Ishikawa (cell line): ENCODE measurements at regions not wholly inside any gene's neighbourhood (a gene's known extent, or its start where the extent isn't known, plus 50 kb on each side); places are given as distances from the start of the nearest gene placed in this dataset.

Experiments used
- EP300 ChIP-seq: IDR thresholded peaks from 2 replicates; pipeline ENCODE4 v1.6.1; 2012; ENCODE audit warnings: borderline replicate concordance
- FOXM1 ChIP-seq: IDR thresholded peaks from 2 replicates; pipeline ENCODE4 v1.6.1; 2012; ENCODE audit warnings: low read depth, borderline replicate concordance
- RAD21 ChIP-seq: IDR thresholded peaks from 2 replicates; pipeline ENCODE4 v1.6.1; 2012; ENCODE audit warnings: low read depth
- TAF1 ChIP-seq: IDR thresholded peaks from 2 replicates; pipeline ENCODE4 v1.6.1; 2012; ENCODE audit warnings: low read depth, mild to moderate bottlenecking
- TEAD4 ChIP-seq: IDR thresholded peaks from 2 replicates; pipeline ENCODE4 v1.6.1; 2012
- YY1 ChIP-seq: IDR thresholded peaks from 2 replicates; pipeline ENCODE4 v1.6.1; 2012; ENCODE audit warnings: low read depth
- TF ChIP-seq, protein P1 (sequence below): IDR thresholded peaks from 2 replicates; pipeline ENCODE4 v1.6.1; 2012
- TF ChIP-seq, protein P2 (sequence below): IDR thresholded peaks from 2 replicates; pipeline ENCODE4 v1.6.1; 2012; ENCODE audit warnings: low read depth, mild to moderate bottlenecking

DNA sequence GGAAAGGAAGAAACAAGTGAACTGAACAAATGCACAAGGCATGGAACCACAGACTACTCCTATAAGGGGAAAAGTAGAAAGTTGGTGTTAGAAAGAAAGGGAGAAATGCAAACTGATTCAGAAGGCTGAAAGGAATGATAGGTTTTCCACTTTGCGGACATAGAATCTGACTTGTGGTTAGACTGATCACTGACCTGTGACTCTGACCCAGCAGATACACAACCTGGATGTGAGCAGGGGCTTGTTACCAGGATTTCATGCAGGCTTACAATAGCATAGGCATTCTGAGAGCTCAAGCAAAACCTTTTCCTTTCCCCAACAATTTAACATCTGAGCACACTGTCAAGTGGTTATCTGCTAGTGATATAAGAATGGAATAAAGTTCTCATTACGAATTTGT lies 237.0 kb upstream of the CDH20 start:
- no peak for TF ChIP-seq YY1
- TF ChIP-seq EP300 = no peak
- TF ChIP-seq, protein P1, sequence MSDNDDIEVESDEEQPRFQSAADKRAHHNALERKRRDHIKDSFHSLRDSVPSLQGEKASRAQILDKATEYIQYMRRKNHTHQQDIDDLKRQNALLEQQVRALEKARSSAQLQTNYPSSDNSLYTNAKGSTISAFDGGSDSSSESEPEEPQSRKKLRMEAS = no peak
- TF ChIP-seq TAF1 = no peak
- TF ChIP-seq TEAD4 = no peak
- TF ChIP-seq, protein P2, sequence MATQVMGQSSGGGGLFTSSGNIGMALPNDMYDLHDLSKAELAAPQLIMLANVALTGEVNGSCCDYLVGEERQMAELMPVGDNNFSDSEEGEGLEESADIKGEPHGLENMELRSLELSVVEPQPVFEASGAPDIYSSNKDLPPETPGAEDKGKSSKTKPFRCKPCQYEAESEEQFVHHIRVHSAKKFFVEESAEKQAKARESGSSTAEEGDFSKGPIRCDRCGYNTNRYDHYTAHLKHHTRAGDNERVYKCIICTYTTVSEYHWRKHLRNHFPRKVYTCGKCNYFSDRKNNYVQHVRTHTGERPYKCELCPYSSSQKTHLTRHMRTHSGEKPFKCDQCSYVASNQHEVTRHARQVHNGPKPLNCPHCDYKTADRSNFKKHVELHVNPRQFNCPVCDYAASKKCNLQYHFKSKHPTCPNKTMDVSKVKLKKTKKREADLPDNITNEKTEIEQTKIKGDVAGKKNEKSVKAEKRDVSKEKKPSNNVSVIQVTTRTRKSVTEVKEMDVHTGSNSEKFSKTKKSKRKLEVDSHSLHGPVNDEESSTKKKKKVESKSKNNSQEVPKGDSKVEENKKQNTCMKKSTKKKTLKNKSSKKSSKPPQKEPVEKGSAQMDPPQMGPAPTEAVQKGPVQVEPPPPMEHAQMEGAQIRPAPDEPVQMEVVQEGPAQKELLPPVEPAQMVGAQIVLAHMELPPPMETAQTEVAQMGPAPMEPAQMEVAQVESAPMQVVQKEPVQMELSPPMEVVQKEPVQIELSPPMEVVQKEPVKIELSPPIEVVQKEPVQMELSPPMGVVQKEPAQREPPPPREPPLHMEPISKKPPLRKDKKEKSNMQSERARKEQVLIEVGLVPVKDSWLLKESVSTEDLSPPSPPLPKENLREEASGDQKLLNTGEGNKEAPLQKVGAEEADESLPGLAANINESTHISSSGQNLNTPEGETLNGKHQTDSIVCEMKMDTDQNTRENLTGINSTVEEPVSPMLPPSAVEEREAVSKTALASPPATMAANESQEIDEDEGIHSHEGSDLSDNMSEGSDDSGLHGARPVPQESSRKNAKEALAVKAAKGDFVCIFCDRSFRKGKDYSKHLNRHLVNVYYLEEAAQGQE = no peak
- TF ChIP-seq FOXM1 = no peak
- TF ChIP-seq RAD21 = no peak
